LNCaP clone FGC (cell line): ENCODE measurements at regions not wholly inside any gene's neighbourhood (a gene's known extent, or its start where the extent isn't known, plus 50 kb on each side); places are given as distances from the start of the nearest gene placed in this dataset.
"Not testable (repeated sequence)": the region's sequence is repeated elsewhere in the genome, so short reads cannot be mapped to it uniquely, and the experiment has no call there.

Source experiments
- DNase-seq: peaks from one replicate; pipeline ENCODE4 v3.0.0-alpha.2; 2011; ENCODE audit warnings: low read depth
- H3K4me3 ChIP-seq: 2 replicates; pipeline ENCODE4 v1.5.1; 2011; ENCODE audit warnings: mild to moderate bottlenecking, low read depth, low read length, control low read depth
- TF ChIP-seq, protein P1 (sequence below): IDR thresholded peaks from 2 replicates; pipeline ENCODE4 v1.5.1; 2012; ENCODE audit warnings: mild to moderate bottlenecking; ENCODE audit not compliant: control insufficient read depth, insufficient read depth; ENCODE audit errors: extremely low read depth

DNA sequence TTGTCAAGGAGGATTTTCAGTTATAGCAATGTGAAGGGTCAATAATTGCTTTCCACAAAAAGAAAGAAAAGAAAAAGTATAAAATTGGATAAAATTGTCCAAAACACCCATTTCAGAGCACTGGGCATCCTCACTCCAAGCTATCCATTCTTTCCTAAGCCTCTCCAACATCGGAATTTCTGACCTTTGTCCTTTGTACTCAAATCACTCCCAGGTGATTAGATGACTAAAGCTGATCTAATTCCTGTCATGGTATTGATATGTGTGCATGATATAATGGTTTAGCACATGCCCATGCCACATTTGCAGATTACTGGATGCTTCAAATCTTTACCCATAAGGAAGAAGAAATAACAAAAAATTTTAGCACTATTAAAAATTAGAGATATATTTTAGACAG, 152.3 kb downstream of the CENPC start:
- no peak overlapping the region for H3K4me3 ChIP-seq
- DNase-seq = no peak
- TF ChIP-seq, protein P1, sequence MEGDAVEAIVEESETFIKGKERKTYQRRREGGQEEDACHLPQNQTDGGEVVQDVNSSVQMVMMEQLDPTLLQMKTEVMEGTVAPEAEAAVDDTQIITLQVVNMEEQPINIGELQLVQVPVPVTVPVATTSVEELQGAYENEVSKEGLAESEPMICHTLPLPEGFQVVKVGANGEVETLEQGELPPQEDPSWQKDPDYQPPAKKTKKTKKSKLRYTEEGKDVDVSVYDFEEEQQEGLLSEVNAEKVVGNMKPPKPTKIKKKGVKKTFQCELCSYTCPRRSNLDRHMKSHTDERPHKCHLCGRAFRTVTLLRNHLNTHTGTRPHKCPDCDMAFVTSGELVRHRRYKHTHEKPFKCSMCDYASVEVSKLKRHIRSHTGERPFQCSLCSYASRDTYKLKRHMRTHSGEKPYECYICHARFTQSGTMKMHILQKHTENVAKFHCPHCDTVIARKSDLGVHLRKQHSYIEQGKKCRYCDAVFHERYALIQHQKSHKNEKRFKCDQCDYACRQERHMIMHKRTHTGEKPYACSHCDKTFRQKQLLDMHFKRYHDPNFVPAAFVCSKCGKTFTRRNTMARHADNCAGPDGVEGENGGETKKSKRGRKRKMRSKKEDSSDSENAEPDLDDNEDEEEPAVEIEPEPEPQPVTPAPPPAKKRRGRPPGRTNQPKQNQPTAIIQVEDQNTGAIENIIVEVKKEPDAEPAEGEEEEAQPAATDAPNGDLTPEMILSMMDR = no peak

- not testable (repeated sequence) for DNase-seq, H3K4me3 ChIP-seq
These were observed 163.9 kb downstream of the CENPC start for GRCh38 chr4:67381406-67381804.

GRCh38 chr4:67380702-67381405, 164.4 kb downstream of the CENPC start:
- DNase-seq, H3K4me3 ChIP-seq: not testable (repeated sequence)

DNA sequence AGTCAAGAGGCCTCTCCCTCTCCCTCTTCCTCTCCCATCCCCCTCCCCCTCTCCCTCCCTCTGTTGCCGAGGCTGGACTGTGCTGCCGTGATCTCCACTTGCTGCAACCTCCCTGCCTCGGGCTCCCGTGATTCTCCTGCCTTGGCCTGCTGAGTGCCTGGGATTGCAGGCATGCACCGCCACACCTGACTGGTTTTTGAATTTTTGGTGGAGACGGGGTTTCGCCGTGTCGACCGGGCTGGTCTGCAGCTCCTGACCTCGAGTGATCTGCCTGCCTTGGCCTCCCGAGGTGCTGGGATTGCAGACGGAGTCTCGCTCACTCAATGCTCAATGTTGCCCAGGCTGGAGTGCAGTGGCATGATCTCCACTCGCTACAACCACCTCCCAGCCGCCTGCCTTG, 165.1 kb downstream of the CENPC start:
- H3K4me3 ChIP-seq = no peak overlapping the region
- TF ChIP-seq, protein P1 = no peak
- no peak for DNase-seq

DNA sequence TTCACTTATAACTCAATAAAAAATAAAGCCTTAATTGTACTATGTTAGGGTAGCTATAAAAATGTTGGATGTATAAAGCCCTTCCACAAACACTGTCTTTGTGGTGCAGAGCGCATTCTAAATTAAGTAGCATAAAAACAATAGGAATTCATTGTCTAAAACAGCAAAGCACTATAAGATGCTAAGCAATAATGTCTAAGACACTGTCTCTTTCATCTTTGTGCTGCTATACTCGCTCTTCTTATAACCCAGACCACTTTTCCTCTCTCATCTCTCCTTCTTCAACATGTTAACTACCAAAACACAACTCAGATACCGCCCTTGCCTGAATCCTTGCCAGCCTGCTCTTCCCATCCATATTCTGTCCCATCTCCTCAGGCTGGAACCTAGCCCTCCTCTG, 170.0 kb downstream of the CENPC start:
- TF ChIP-seq, protein P1 = no peak
- no peak overlapping the region for H3K4me3 ChIP-seq
- DNase-seq = no peak

- TF ChIP-seq, protein P1 = no peak
- no peak overlapping the region for H3K4me3 ChIP-seq
- no peak for DNase-seq
These were observed 173.7 kb downstream of the CENPC start for GRCh38 chr4:67371615-67372014.

DNA sequence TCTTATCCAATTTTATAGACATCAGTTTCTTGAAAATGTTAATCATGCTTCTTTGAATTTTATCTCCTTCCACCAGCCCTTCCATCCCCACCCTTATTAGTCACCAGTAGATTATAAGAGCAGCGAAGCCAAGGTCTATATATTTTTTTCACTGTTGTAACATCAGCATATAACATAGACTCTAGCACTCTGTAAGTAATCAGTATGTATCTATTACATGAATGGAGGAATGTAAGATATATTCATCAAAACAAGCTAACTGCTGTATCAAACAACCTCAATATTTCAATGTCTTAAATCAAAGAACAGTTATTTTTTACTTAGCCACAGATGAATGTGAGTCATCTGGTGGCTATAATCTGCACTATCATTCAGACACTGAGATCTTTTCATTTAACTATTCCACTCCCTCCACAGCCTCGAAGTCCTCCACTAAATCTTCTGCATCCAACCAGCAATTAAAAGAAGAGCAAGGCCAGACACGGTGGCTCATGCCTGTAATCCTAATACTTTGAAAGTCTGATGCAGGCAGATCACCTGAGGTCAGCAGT, 178.9 kb downstream of the CENPC start:
- no peak overlapping the region for H3K4me3 ChIP-seq
- TF ChIP-seq, protein P1 = no peak
- no peak for DNase-seq

DNA sequence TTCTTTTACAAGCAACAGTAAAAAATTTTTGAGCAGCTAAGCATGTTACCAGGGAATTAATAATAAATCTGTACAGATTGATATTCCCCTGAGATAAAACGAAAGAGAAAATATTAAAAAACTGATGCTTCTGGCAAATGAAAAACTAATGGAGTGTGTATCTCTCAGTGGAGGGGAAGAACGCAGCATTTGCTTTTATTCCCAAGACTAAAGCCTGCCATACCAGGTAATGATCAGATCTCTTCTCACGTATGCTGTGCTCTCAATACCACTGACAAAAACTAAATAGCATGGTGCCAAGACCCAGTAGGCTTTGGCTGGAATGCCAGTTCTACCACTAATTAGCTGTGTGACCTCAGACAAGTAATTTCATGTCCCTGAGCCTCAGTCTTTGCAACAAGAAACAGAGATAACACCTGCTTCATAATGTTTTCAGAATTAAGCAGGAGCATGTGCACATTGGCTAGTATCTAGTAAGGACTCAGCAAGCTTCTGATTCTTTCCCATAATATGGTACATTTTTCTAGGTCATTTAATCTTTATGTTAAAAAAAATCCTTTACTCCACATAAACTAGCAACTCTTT, 179.6 kb downstream of the CENPC start:
- H3K4me3 ChIP-seq = no peak overlapping the region
- TF ChIP-seq, protein P1 = no peak
- no peak for DNase-seq
